HCT116 (cell line): ENCODE measurements at regions not wholly inside any gene's neighbourhood (a gene's known extent, or its start where the extent isn't known, plus 50 kb on each side); places are given as distances from the start of the nearest gene placed in this dataset.

Experiments used
- ATAC-seq: fragments of 200-7000 bp; cut with Tn5 transposase; 2 replicates; pipeline ENCODE4 v1.9.1; 2020; ENCODE audit warnings: mild to moderate bottlenecking, moderate library complexity
- BruUV-seq: library from RNA; stranded (reverse); fragments of 400-500 nt; replicated peaks from 2 replicates; lab custom pipeline; 2021; lab: Mats Ljungman, UMichigan
- CTCF ChIA-PET: fragments of 300-600 bp; sonication (Branson Sonifier 250); formaldehyde crosslinking; loops from one replicate; lab custom pipeline; 2021; ENCODE audit warnings: antibody characterized with exemption; lab: Charles Lee
- POLR2A ChIA-PET: fragments of 300-600, 350-600 bp; sonication (Branson Sonifier 250); formaldehyde crosslinking; loops from one replicate; lab custom pipeline; 2021; ENCODE audit warnings: antibody characterized with exemption; lab: Charles Lee
- RAD21 ChIA-PET, 2 experiments: fragments of 300-600 bp; sonication (Branson Sonifier 250); formaldehyde crosslinking; loops; one replicate each; lab custom pipeline; 2023; ENCODE audit warnings: low total read pairs in 2 of 2; ENCODE audit not compliant: uncharacterized antibody in 2 of 2, unreplicated experiment in 2 of 2, low non-redundant PET in 1 of 2; lab: Charles Lee
- DNase-seq: peaks from one replicate; pipeline ENCODE4 v3.0.0-alpha.2; 2010; ENCODE audit warnings: low read depth, low spot score
- H2AFZ ChIP-seq: fragments of 200-600 bp; shearing (Covaris generic), sonication (generic); 2 replicates; pipeline ENCODE4 v1.6.1; 2017; ENCODE audit warnings: low read depth, mixed run types, mixed read lengths, antibody characterized with exemption, low read length; ENCODE audit not compliant: poor library complexity, severe bottlenecking
- H3K27ac ChIP-seq: 2 replicates; pipeline ENCODE4 v1.5.1; 2012; ENCODE audit warnings: low read depth, low read length
- H3K27me3 ChIP-seq: fragments of 200-600 bp; sonication (generic); 2 replicates; pipeline ENCODE4 v1.6.1; 2016; ENCODE audit warnings: mixed run types, low read length, mixed read lengths; ENCODE audit not compliant: insufficient read depth
- H3K36me3 ChIP-seq, 2 experiments: fragments of 200-500 bp in 1 of 2; fragments of 200-600 bp in 1 of 2; sonication (Bioruptor generic) in 1 of 2; sonication (generic) in 1 of 2; 2 replicates each; pipeline versions ENCODE4 v1.5.1 to v1.6.1; 2014 to 2016; ENCODE audit warnings: low read length in 2 of 2, inconsistent platforms in 1 of 2, mixed read lengths in 1 of 2, mixed run types in 1 of 2; ENCODE audit not compliant: insufficient read depth in 2 of 2, control insufficient read depth in 1 of 2
- H3K4me1 ChIP-seq, 2 experiments: fragments of 200-600 bp in 1 of 2; sonication (generic) in 1 of 2; 2 replicates each; pipeline versions ENCODE4 v1.5.1 to v1.6.1; 2012 to 2017; ENCODE audit warnings: low read length in 2 of 2, inconsistent platforms in 1 of 2, mild to moderate bottlenecking in 1 of 2, mixed read lengths in 1 of 2, mixed run types in 1 of 2, moderate library complexity in 1 of 2; ENCODE audit not compliant: insufficient read depth in 2 of 2, control insufficient read depth in 1 of 2
- H3K4me2 ChIP-seq: fragments of 200-600 bp; sonication (generic); 2 replicates; pipeline ENCODE4 v1.6.1; 2017; ENCODE audit warnings: mixed run types, low read length, mixed read lengths
- H3K4me3 ChIP-seq, 2 experiments: fragments of 200-600 bp in 1 of 2; sonication (generic) in 1 of 2; replicated peaks in 1 of 2; 2 replicates each; pipeline ENCODE4 v1.5.1; 2011 to 2016; ENCODE audit warnings: low read length in 2 of 2, control low read depth in 1 of 2, low read depth in 1 of 2, mild to moderate bottlenecking in 1 of 2, mixed read lengths in 1 of 2, mixed run types in 1 of 2
- H3K79me2 ChIP-seq: fragments of 200-600 bp; sonication (generic); 2 replicates; pipeline ENCODE4 v1.6.1; 2017; ENCODE audit warnings: mild to moderate bottlenecking, mixed run types, low read length, moderate library complexity, mixed read lengths; ENCODE audit not compliant: insufficient read depth
- H3K9ac ChIP-seq: fragments of 200-600 bp; sonication (generic); 2 replicates; pipeline ENCODE4 v1.6.1; 2016; ENCODE audit warnings: low read length, mixed read lengths
- H3K9me2 ChIP-seq: fragments of 200-600 bp; sonication (generic), shearing (Covaris generic); 2 replicates; pipeline ENCODE4 v1.6.1; 2017; ENCODE audit warnings: mixed run types, mild to moderate bottlenecking, moderate library complexity; ENCODE audit not compliant: insufficient read depth
- H3K9me3 ChIP-seq, 2 experiments: fragments of 200-500 bp in 1 of 2; fragments of 200-600 bp in 1 of 2; sonication (Bioruptor generic) in 1 of 2; sonication (generic) in 1 of 2; 2 replicates each; pipeline ENCODE4 v1.6.1; 2014 to 2017; ENCODE audit warnings: low read length in 2 of 2, mixed read lengths in 2 of 2, inconsistent platforms in 1 of 2, low read depth in 1 of 2, mild to moderate bottlenecking in 1 of 2, mixed run types in 1 of 2, moderate library complexity in 1 of 2; ENCODE audit not compliant: control insufficient read depth in 1 of 2, insufficient read depth in 1 of 2
- H4K20me1 ChIP-seq: fragments of 200-600 bp; sonication (generic), shearing (Covaris generic); 2 replicates; pipeline ENCODE4 v1.6.1; 2017; ENCODE audit warnings: mixed run types, mild to moderate bottlenecking, moderate library complexity; ENCODE audit not compliant: insufficient read depth
- ATF3 ChIP-seq: IDR thresholded peaks from 2 replicates; pipeline ENCODE4 v1.6.1; 2012
- CBX3 ChIP-seq: IDR thresholded peaks from 2 replicates; pipeline ENCODE4 v1.6.1; 2012; ENCODE audit warnings: low read depth
- CEBPB ChIP-seq: IDR thresholded peaks from 2 replicates; pipeline ENCODE4 v1.6.1; 2012; ENCODE audit warnings: low read depth
- CTCF ChIP-seq, 3 experiments: fragments of 200-600 bp in 1 of 3; sonication (generic) in 1 of 3; IDR thresholded peaks in 2 of 3; conservative IDR thresholded peaks in 1 of 3; 2 replicates each; pipeline ENCODE4 v1.5.1; 2012 to 2017; ENCODE audit warnings: low read depth in 2 of 3, low read length in 2 of 3, antibody characterized with exemption in 1 of 3, borderline replicate concordance in 1 of 3, control low read depth in 1 of 3, mild to moderate bottlenecking in 1 of 3, mixed read lengths in 1 of 3, mixed run types in 1 of 3, moderate library complexity in 1 of 3; ENCODE audit not compliant: insufficient read depth in 1 of 3
- EGR1 ChIP-seq: IDR thresholded peaks from 2 replicates; pipeline ENCODE4 v1.6.1; 2012; ENCODE audit warnings: low read depth
- ELF1 ChIP-seq: IDR thresholded peaks from 2 replicates; pipeline ENCODE4 v1.6.1; 2012; ENCODE audit warnings: low read depth, borderline replicate concordance
- EZH2phosphoT487 ChIP-seq: fragments of 200-600 bp; IDR thresholded peaks from 2 replicates; pipeline ENCODE4 v1.6.1; 2018; ENCODE audit warnings: antibody characterized with exemption, borderline replicate concordance
- FOSL1 ChIP-seq: IDR thresholded peaks from 2 replicates; pipeline ENCODE4 v1.6.1; 2012; ENCODE audit warnings: low read depth
- MAX ChIP-seq: IDR thresholded peaks from 2 replicates; pipeline ENCODE4 v1.6.1; 2012
- POLR2A ChIP-seq: IDR thresholded peaks from 2 replicates; pipeline ENCODE4 v1.7.0; 2011; ENCODE audit warnings: borderline replicate concordance; ENCODE audit not compliant: insufficient read depth, insufficient read length; ENCODE audit errors: extremely low read depth
- POLR2AphosphoS5 ChIP-seq: IDR thresholded peaks from 2 replicates; pipeline ENCODE4 v1.6.1; 2011; ENCODE audit warnings: mild to moderate bottlenecking, low read depth, low read length, moderate library complexity
- REST ChIP-seq: IDR thresholded peaks from 2 replicates; pipeline ENCODE4 v1.6.1; 2012; ENCODE audit warnings: low read depth
- SIN3A ChIP-seq: IDR thresholded peaks from 2 replicates; pipeline ENCODE4 v1.6.1; 2012; ENCODE audit warnings: low read depth
- SP1 ChIP-seq: IDR thresholded peaks from 2 replicates; pipeline ENCODE4 v1.6.1; 2012; ENCODE audit warnings: low read depth
- SRF ChIP-seq: IDR thresholded peaks from 2 replicates; pipeline ENCODE4 v1.6.1; 2012; ENCODE audit warnings: low read depth
- TCF7L2 ChIP-seq: IDR thresholded peaks from 2 replicates; pipeline ENCODE4 v1.7.0; 2011; ENCODE audit warnings: borderline replicate concordance, inconsistent platforms; ENCODE audit not compliant: insufficient read depth, insufficient read length; ENCODE audit errors: extremely low read depth
- ZNF274 ChIP-seq: fragments of 200-500 bp; sonication (Bioruptor generic); IDR thresholded peaks from 2 replicates; pipeline ENCODE4 v1.6.1; 2014; ENCODE audit warnings: mild to moderate bottlenecking, low read depth, low read length, inconsistent platforms
- intact Hi-C: fragments of 100-400 bp; cut with micrococcal nuclease; formaldehyde crosslinking; loops from 2 replicates; pipeline ENCODE4 v1.10.0; 2022

GRCh38 chr3:8050283-8050682 lies 451.3 kb upstream of the LMCD1 start:
- H3K9me3 ChIP-seq = no peaks in the 10 kb centered on the region
- H3K79me2 ChIP-seq = no peaks in the 10 kb centered on the region
- no TSS peak for BruUV-seq
- no peaks in the 10 kb centered on the region for H3K27me3 ChIP-seq
- H3K4me1 ChIP-seq = no peaks in the 10 kb centered on the region
- CTCF ChIA-PET = no interaction called here
- H3K27ac ChIP-seq = no peak overlapping the region
- RAD21 ChIA-PET = no interaction called here
- no peak overlapping the region for H2AFZ ChIP-seq
- ATAC-seq (no peak), DNase-seq (no peak)
- no peak overlapping the region for H3K4me2 ChIP-seq
- no peaks in the 10 kb centered on the region for H3K36me3 ChIP-seq
- no peak overlapping the region for H3K9ac ChIP-seq
- no peak overlapping the region for H3K4me3 ChIP-seq
- no peaks in the 10 kb centered on the region for H4K20me1 ChIP-seq
- POLR2A ChIA-PET = no interaction called here
- intact Hi-C loops = no loop called here
- no peak for TF ChIP-seq EGR1
- no peak for TF ChIP-seq CBX3
- TF ChIP-seq MAX = no peak
- TF ChIP-seq CEBPB = no peak
- no peak for TF ChIP-seq SRF
- TF ChIP-seq ZNF274 = no peak
- TF ChIP-seq ATF3 = no peak
- TF ChIP-seq ELF1 = no peak
- TF ChIP-seq FOSL1 = no peak
- no peaks in the 10 kb centered on the region for H3K9me2 ChIP-seq

- POLR2A ChIA-PET = no interaction called here
- H2AFZ ChIP-seq = no peak overlapping the region
- H3K9me3 ChIP-seq = no peaks in the 10 kb centered on the region
- intact Hi-C loops = no loop called here
- TF ChIP-seq EZH2phosphoT487 (no peak), REST (no peak), SP1 (no peak), SRF (no peak), TCF7L2 (no peak), POLR2AphosphoS5 (no peak), CTCF (IDR thresholded peaks at IDR 0.05 in 2 of 3, conservative IDR thresholded peaks at IDR 0.05 in 1 of 3; ENCODE audit: borderline replicate concordance in 1 of 3, insufficient read depth in 1 of 3, low read depth in 2 of 3, low read length in 2 of 3) (no peak), POLR2A (no peak), SIN3A (no peak), MAX (no peak), FOSL1 (no peak)
- TF ChIP-seq, all 23 proteins: peak for 0
- H3K27me3 ChIP-seq = no peaks in the 10 kb centered on the region
- H4K20me1 ChIP-seq = no peaks in the 10 kb centered on the region
- H3K4me2 ChIP-seq = no peak overlapping the region
- no peaks in the 10 kb centered on the region for H3K36me3 ChIP-seq
- ATAC-seq = no peak
- H3K27ac ChIP-seq = no peak overlapping the region
- no peaks in the 10 kb centered on the region for H3K79me2 ChIP-seq
- ChIA-PET RAD21 (no interaction called here), CTCF (no interaction called here)
- no TSS peak for BruUV-seq
- H3K9ac ChIP-seq = no peak overlapping the region
- no peak overlapping the region for H3K4me3 ChIP-seq
- no peak for DNase-seq
- no peaks in the 10 kb centered on the region for H3K4me1 ChIP-seq
- H3K9me2 ChIP-seq = no peaks in the 10 kb centered on the region
Measured at GRCh38 chr3:8052659-8053058, 449.0 kb upstream of the LMCD1 start.
